ENCODE measurements at regions not wholly inside any gene's neighbourhood (a gene's known extent, or its start where the extent isn't known, plus 50 kb on each side); places are given as distances from the start of the nearest gene placed in this dataset.

DNA sequence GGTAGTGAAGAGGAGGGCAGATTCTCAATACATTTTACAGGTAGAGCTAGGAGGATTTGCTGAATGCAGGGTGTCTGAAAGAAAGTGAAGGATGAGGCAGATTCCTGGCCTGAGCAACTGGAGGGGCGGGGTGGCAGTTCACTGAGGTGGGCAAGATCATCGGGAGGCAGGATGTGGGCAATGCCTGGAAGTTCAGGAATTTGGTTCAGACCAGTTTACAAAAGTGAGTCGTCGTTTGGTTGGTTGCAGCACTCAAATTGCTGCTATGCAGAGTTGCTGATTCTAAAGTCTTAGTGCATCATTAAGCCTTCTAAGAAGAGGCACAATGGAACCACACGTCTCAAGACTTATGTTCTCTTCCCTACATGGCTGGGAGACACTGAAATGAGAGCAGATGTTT, 134.0 kb downstream of the MFSD1 start:
- TF ChIP-seq ZNF133 (tag by site-specific recombination; IDR thresholded peaks at IDR 0.05): no peak
- TF ChIP-seq CTCF (tag by site-specific recombination; IDR thresholded peaks at IDR 0.05): no peak
- TF ChIP-seq ZNF366 (tag by site-specific recombination; conservative IDR thresholded peaks at IDR 0.05): no peak
- TF ChIP-seq ZNF785 (tag by site-specific recombination; IDR thresholded peaks at IDR 0.05): no peak
- no peak for TF ChIP-seq REST (tag by site-specific recombination; IDR thresholded peaks at IDR 0.05)
- no peak for TF ChIP-seq KLF1 (tag by site-specific recombination; IDR thresholded peaks at IDR 0.05)
- no peak for TF ChIP-seq TCF7L2 (IDR thresholded peaks at IDR 0.05; ENCODE audit: borderline replicate concordance, low read depth, low read length)

Measured in HEK293 (cell line).